OCI-LY7 (cell line): ENCODE measurements at regions not wholly inside any gene's neighbourhood (a gene's known extent, or its start where the extent isn't known, plus 50 kb on each side); places are given as distances from the start of the nearest gene placed in this dataset.

ENCODE experiments used
- BruUV-seq: library from RNA; stranded (reverse); fragments of 400-500 nt; replicated peaks from 2 replicates; lab custom pipeline; 2021; lab: Mats Ljungman, UMichigan
- CTCF ChIA-PET: fragments of 300-600 bp; sonication (Branson Sonifier 250); formaldehyde crosslinking; loops from one replicate; lab custom pipeline; 2022; ENCODE audit warnings: antibody characterized with exemption; ENCODE audit not compliant: unreplicated experiment; lab: Charles Lee
- POLR2A ChIA-PET: fragments of 300-600 bp; sonication (Branson Sonifier 250); formaldehyde crosslinking; loops from one replicate; lab custom pipeline; 2022; ENCODE audit warnings: antibody characterized with exemption; lab: Charles Lee
- DNase-seq: peaks from one replicate; pipeline ENCODE4 v3.0.0-alpha.2; 2015; ENCODE audit warnings: low spot score
- H2AFZ ChIP-seq: fragments of 200-600 bp; sonication (generic), shearing (Covaris generic); 2 replicates; pipeline ENCODE4 v1.6.1; 2014; ENCODE audit warnings: mild to moderate bottlenecking, antibody characterized with exemption, low read length, moderate library complexity
- H3K27ac ChIP-seq: fragments of 200-600 bp; sonication (generic); 2 replicates; pipeline ENCODE4 v1.5.1; 2014; ENCODE audit warnings: mixed run types, low read depth, mild to moderate bottlenecking, moderate library complexity, low read length, inconsistent platforms; ENCODE audit not compliant: poor library complexity, severe bottlenecking
- H3K36me3 ChIP-seq: fragments of 200-600 bp; sonication (generic); 2 replicates; pipeline ENCODE4 v1.6.1; 2014; ENCODE audit warnings: mild to moderate bottlenecking, antibody characterized with exemption, low read length, moderate library complexity, mixed read lengths; ENCODE audit not compliant: insufficient read depth
- H3K4me1 ChIP-seq: fragments of 200-600 bp; sonication (generic); 2 replicates; pipeline ENCODE4 v1.5.1; 2014; ENCODE audit warnings: mild to moderate bottlenecking, low read length; ENCODE audit not compliant: insufficient read depth, poor library complexity, severe bottlenecking
- H3K4me2 ChIP-seq: fragments of 200-600 bp; sonication (generic); 2 replicates; pipeline ENCODE4 v1.6.1; 2014; ENCODE audit warnings: mild to moderate bottlenecking, low read length
- H3K4me3 ChIP-seq: fragments of 200-600 bp; sonication (generic); 2 replicates; pipeline ENCODE4 v1.5.1; 2014; ENCODE audit warnings: mild to moderate bottlenecking, low read depth, low read length; ENCODE audit not compliant: poor library complexity, severe bottlenecking
- H3K79me2 ChIP-seq: fragments of 200-600 bp; sonication (generic); 2 replicates; pipeline ENCODE4 v1.6.1; 2016; ENCODE audit warnings: low read depth, mild to moderate bottlenecking, low read length, moderate library complexity, mixed read lengths; ENCODE audit not compliant: insufficient read depth
- H3K9me2 ChIP-seq: fragments of 200-600 bp; sonication (generic); 2 replicates; pipeline ENCODE4 v1.6.1; 2016; ENCODE audit warnings: mild to moderate bottlenecking, low read length, mixed read lengths; ENCODE audit not compliant: insufficient read depth
- H3K9me3 ChIP-seq: fragments of 200-600 bp; sonication (generic); 2 replicates; pipeline ENCODE4 v1.6.1; 2014; ENCODE audit warnings: mild to moderate bottlenecking, mixed run types, low read length, mixed read lengths
- H4K20me1 ChIP-seq: fragments of 200-600 bp; sonication (generic); 2 replicates; pipeline ENCODE4 v1.6.1; 2014; ENCODE audit warnings: mild to moderate bottlenecking, antibody characterized with exemption, low read length, moderate library complexity, mixed read lengths; ENCODE audit not compliant: insufficient read depth
- EZH2phosphoT487 ChIP-seq: fragments of 200-600 bp; sonication (generic); IDR thresholded peaks from 2 replicates; pipeline ENCODE4 v1.6.1; 2018; ENCODE audit warnings: low read depth, borderline replicate concordance, mild to moderate bottlenecking, mixed run types, antibody characterized with exemption, low read length, moderate library complexity, mixed read lengths
- intact Hi-C: fragments of 100-400 bp; cut with micrococcal nuclease; formaldehyde crosslinking; loops from one replicate; pipeline ENCODE4 v1.10.0; 2022; ENCODE audit not compliant: unreplicated experiment
- TF ChIP-seq, protein P1 (sequence below): fragments of 200-600 bp; sonication (generic); conservative IDR thresholded peaks from 2 replicates; pipeline ENCODE4 v1.5.1; 2014; ENCODE audit warnings: mild to moderate bottlenecking, antibody characterized with exemption, low read length, moderate library complexity, mixed read lengths

DNA sequence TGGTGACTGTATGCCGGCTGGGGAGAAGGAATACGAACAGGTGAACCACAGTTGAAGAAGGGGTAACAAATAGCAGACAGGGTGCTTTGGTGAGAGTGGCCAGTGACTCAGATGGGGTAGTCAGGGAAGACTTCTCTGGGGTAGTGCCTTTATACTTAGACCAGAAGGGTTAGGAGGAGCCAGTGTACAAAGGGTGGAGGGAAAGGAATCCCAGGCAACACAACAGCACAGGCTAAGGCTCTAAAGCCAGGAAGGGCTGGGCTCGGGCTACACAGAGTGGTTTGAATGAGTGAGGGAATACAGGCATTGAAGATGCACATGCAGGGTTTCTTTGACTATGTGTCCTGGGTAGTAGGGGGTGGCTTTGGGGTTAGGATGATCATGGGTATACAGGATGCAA is 70.6 kb upstream of the CXCL14 start:
- Histone ChIP-seq H3K4me1 (no peaks in the 10 kb centered on the region), H4K20me1 (no peaks in the 10 kb centered on the region), H3K27ac (no peak overlapping the region), H3K9me2 (no peaks in the 10 kb centered on the region), H3K9me3 (no peaks in the 10 kb centered on the region), H3K79me2 (no peaks in the 10 kb centered on the region), H2AFZ (no peak overlapping the region), H3K4me3 (no peak overlapping the region), H3K4me2 (no peak overlapping the region), H3K36me3 (no peaks in the 10 kb centered on the region)
- intact Hi-C loops: no loop called here
- CTCF ChIA-PET: no interaction called here
- DNase-seq: no peak
- BruUV-seq: no TSS peak
- TF ChIP-seq, protein P1, sequence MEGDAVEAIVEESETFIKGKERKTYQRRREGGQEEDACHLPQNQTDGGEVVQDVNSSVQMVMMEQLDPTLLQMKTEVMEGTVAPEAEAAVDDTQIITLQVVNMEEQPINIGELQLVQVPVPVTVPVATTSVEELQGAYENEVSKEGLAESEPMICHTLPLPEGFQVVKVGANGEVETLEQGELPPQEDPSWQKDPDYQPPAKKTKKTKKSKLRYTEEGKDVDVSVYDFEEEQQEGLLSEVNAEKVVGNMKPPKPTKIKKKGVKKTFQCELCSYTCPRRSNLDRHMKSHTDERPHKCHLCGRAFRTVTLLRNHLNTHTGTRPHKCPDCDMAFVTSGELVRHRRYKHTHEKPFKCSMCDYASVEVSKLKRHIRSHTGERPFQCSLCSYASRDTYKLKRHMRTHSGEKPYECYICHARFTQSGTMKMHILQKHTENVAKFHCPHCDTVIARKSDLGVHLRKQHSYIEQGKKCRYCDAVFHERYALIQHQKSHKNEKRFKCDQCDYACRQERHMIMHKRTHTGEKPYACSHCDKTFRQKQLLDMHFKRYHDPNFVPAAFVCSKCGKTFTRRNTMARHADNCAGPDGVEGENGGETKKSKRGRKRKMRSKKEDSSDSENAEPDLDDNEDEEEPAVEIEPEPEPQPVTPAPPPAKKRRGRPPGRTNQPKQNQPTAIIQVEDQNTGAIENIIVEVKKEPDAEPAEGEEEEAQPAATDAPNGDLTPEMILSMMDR: no peak
- no peak for TF ChIP-seq EZH2phosphoT487
- POLR2A ChIA-PET: no interaction called here

DNA sequence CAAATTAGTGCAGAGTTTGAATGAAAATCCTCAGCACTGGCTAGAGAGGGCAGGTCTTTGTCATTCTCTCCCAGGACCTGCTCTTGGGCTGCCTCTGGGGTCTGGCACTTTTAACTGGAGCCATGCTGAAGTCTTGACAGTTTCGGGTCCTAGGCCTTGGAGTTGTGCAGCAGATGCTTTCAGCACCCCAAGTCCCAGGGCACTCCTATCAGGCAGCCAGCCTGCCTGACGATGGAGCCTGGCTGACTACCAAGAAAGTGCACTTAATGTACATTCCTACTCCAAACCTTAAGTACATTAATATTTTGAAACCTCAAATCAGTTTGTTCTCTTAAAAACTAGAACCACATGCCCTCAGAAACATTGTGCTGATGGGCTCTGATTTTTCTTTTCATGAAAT is 69.3 kb upstream of the CXCL14 start:
- H3K36me3 ChIP-seq: no peaks in the 10 kb centered on the region
- CTCF ChIA-PET: no interaction called here
- H3K79me2 ChIP-seq: no peaks in the 10 kb centered on the region
- POLR2A ChIA-PET: no interaction called here
- no peak overlapping the region for H3K27ac ChIP-seq
- no peak overlapping the region for H2AFZ ChIP-seq
- no peak overlapping the region for H3K4me3 ChIP-seq
- BruUV-seq: no TSS peak
- TF ChIP-seq, protein P1: no peak
- TF ChIP-seq EZH2phosphoT487: no peak
- H3K4me1 ChIP-seq: no peaks in the 10 kb centered on the region
- H3K9me3 ChIP-seq: no peaks in the 10 kb centered on the region
- H3K9me2 ChIP-seq: no peaks in the 10 kb centered on the region
- no peaks in the 10 kb centered on the region for H4K20me1 ChIP-seq
- intact Hi-C loops: no loop called here
- DNase-seq: no peak
- H3K4me2 ChIP-seq: no peak overlapping the region

DNA sequence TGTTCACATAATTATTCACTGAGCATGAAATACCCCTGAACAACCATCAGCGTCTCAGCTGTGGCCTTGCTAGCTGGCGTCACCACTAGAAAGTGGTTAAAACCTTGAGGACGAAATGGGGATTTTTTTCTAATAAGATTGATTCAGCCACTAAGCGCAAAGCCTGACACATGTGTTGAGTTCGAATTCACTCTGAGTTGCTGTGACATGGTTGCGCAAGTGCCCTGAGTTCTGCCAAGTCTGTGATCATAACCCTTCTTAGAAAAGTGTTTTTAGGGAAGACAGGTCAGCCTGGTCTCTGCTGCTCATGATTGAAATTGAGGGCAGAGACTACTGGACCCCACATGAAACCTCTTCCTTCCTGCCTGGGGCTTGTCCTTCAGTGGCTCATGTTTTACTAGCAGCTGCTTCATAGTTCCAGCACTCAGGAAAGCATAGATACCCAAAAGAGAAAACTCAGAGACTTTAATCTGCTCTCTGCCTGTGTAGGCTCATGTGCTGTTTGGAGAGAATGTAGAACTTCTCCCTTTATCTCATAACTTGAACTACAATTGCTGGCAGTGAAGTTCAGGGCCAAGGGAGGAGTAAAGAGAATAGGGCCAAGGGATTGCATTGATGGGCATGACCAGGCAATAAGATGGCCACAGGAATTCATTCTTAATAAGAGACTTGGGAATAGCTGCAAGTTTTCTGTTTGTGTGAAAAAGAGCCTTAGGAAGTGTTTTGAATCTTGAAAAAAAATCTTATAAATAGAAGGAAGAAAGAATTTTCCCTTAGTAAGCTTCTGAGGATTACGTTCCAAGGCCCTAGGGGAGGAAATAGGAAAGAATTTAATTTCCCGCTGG is 66.8 kb upstream of the CXCL14 start:
- Histone ChIP-seq H3K4me1 (no peaks in the 10 kb centered on the region), H3K9me3 (no peaks in the 10 kb centered on the region), H3K27ac (no peak overlapping the region), H4K20me1 (no peaks in the 10 kb centered on the region), H3K9me2 (no peaks in the 10 kb centered on the region), H3K4me3 (no peak overlapping the region), H3K79me2 (no peaks in the 10 kb centered on the region), H2AFZ (no peak overlapping the region), H3K4me2 (no peak overlapping the region), H3K36me3 (no peaks in the 10 kb centered on the region)
- intact Hi-C loops: no loop called here
- no TSS peak for BruUV-seq
- no peak for TF ChIP-seq EZH2phosphoT487
- TF ChIP-seq, protein P1: no peak
- no peak for DNase-seq
- ChIA-PET POLR2A (interaction anchor here (0.8 to 1.2 kb wide), 2 partner anchors 13 to 45 kb away, joined by 4 read pairs; no protein-coding TSS in a partner anchor), CTCF (no interaction called here)
